ENCODE measurements at regions not wholly inside any gene's neighbourhood (a gene's known extent, or its start where the extent isn't known, plus 50 kb on each side); places are given as distances from the start of the nearest gene placed in this dataset.
"Not testable (repeated sequence)": the region's sequence is repeated elsewhere in the genome, so short reads cannot be mapped to it uniquely, and the experiment has no call there.

- not testable (repeated sequence) for TF ChIP-seq CTCF (conservative IDR thresholded peaks at IDR 0.05; ENCODE audit: low read depth, low read length); EZH2phosphoT487 (IDR thresholded peaks at IDR 0.05; ENCODE audit: borderline replicate concordance, low read length); EZH2 (IDR thresholded peaks at IDR 0.05; ENCODE audit: low read length, unreplicated experiment)
These were observed 887.3 kb downstream of the TUBA3C start for GRCh38 chr13:18294311-18294710.
